Stimulated activated CD4-positive, alpha-beta T cell treated with anti-CD3 and anti-CD28 coated beads, Interleukin-12 subunit alpha, Interleukin-12 subunit beta, amount 100 ng/mL, for 24 hours (primary cell): ENCODE measurements at regions not wholly inside any gene's neighbourhood (a gene's known extent, or its start where the extent isn't known, plus 50 kb on each side); places are given as distances from the start of the nearest gene placed in this dataset.
A peak's percentile ranks its signal among the peaks of the same experiment; 100 is the strongest.

ENCODE experiments used
- DNase-seq, 2 experiments: peaks; one replicate each; pipeline ENCODE4 v3.0.0-alpha.2; 2020; ENCODE audit warnings: low read depth in 2 of 2

DNA sequence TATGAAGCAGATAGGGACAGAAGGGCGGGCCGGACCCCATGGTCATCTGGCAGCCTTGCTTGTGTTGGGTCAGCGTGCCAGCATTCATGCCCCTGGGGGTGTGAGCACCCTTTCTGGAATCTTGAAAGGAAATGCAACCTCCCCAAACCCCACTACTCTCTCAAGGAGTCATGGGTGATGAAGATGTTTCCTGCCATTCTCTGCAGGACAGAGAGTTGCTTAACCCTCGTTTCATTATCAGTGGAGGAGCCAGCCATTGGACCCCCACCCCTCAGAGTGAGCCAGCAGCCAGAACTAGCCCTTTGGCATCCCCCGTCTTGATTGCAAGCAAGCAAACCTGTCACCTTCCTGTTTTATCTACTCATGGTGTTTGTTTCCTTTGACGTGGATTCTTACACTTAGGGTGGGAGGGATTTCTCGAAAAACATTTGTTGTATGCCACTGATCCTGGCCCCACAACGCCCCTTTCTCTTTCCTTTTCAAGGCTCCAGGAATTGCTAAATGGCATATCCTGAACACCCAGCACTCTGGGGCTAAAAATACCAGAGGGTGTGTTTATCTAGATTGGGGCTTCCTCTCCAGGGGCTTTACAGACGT lies 258.3 kb downstream of the ETS1 start:
- no peak for DNase-seq

DNA sequence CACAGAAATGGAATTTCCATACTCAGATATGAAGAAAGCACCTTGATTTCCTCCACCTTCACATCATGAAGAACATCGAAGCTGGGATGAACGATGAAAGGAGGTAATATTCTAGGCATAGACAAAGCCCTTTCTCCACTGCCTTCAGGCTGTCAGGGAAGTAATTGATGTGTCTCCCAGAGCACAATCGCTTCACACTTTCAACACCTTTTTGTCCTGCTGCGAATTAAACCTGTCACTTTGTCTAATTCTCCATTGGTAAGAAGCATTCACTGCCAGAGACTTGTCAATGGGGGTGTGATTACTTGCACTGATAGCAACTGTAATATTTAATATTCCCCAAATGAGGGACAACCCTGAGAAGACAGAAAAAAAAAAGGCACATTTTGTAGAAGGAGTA lies 260.1 kb downstream of the ETS1 start:
- DNase-seq: no peak

DNA sequence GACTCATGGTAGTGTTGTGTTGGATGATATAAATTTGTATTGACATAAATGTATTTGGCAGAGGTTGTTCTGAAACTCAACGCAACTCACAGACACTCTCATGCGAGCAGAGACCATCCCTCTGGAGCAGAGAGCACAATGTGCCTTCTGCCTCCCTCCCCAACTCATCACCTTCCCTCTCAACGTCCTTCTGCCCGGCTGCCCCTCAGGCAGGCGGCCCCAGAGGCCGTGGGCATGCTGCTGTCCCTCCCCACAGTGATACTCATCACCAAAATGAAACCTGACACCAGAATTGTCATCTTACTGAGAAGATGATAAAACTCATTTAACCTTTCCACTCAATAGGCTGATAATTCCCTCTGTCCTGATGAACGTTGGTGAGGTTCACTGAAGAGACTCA lies 260.6 kb downstream of the ETS1 start:
- DNase-seq: no peak

DNA sequence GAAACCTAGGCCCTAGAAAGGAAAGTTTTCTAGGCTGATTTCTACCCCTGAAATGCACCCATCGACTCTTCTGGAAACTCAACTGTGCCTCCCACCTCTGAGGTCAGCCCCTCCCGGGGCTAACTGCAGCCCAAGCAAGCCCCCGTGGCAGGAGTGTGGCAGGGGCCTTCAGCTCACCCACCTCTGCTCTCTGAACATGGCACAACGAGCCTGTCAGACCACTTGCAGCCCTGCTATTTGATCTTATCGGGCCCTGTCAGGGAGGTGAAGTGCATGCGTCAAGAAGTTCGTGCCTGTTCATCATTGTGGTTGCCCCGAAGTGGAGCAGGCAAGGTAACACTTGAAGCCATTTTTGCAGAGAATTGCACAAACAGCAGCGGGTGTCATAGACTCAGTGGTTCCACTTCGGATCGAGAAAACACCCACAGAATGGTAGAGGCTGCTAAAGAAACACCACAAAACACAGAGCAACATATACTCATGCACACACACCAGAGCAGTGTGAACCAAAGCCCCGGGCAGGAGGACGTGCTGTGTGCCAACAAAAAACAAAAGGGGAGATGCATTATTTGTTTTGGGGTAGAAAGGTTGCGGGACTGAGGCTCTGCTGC lies 262.7 kb downstream of the ETS1 start:
- DNase-seq: peak; percentile 57 to 60

DNA sequence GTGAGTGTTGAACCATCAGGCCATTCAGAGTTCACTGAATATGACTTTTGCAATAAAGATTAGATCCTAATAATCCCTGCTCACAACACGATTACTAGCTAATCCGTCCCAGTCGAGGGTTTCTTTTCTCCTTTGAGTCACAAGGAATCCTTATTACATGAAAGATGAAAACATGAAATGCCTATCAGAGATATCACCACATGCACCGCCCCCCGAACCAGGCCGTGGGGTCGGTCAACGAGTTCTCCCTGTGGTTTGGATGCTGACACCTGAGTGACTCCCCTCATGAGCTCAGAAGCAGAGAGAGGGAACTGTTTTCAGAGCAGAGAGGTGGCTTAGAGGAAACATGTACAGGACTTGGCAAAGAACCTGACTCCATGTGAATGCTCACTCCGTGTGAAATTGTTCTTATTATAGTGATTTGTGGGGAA lies 263.3 kb downstream of the ETS1 start:
- DNase-seq: no peak

DNA sequence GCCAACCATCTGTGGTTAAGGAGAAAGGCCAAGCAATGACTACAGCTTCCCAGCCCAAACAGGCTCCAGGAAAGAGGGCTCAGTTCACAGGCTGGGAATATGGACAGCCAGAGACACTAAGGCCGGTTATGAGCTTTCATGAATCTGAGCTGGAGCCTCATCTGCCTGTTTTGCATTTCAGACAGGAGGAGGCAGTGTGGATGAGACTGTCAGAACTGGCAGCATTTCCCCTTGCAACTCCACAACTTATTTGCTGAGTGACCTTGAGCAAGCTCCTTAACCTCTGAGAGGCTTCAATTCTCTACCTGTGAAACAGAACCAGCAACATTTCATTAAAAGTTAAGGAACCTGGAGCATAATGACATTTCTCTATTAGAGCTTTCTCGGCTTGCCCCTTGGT lies 264.0 kb downstream of the ETS1 start:
- DNase-seq: no peak

DNA sequence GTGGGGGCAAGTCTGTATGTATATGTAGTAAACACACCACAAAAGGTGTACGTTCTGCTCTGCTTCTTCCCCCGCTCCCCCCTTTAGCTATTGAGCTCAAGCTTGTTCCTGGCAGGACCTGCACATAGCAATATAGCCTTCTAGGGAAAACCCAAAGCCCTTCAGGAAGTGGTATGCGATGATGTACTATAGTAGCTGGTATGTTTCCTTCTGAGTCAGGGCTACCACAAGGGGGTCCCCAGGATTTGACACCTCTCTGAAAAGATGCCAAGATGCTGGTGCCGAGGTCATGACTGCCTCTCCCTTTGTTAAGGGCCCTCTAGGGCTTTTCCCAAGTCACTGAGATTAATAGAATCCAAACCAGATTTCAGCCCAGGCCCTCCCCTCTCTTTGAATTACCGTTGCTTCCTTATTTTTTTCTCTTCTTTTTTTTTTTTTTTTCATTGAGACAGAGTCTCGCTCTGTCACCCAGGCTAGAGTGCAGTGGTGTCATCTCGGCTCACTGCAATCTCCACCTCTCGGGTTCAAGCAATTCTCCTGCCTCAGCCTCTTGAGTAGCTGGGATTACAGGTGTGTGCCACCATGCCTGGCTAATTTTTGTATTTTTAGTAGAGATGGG lies 268.4 kb downstream of the ETS1 start:
- DNase-seq: peak in 1 of 2 experiments; percentile 75

DNA sequence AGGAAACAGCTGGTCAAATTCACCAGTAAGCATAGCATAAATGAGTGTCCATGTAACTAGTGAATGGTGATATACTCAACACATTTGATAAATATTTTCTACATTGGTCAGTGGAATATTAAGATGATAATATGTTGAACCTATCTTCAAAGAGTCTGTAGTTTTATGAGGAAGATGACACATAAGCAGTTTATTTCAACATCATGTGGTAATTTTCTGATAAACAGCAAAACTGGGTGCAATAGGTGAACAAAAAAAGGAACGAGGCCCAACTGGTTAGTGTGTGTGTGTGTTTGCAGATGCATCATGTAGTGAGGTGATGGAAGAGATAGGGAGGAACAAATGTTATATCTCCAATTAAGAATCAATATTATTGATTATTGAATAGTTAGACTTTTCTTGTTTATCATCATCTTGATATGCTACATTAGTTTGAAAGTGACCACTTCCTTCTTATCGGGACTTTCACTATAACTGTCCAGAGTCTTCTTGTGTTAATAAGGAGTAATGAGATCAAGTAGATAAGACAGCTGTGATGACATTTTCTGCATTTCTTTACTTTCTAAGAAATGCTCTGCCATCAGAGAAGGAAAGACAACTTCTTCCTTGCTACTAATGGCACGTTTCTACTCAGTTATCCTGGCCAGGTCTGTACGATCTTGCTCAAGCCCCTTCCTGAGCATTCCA lies 270.7 kb downstream of the ETS1 start:
- DNase-seq: no peak

DNA sequence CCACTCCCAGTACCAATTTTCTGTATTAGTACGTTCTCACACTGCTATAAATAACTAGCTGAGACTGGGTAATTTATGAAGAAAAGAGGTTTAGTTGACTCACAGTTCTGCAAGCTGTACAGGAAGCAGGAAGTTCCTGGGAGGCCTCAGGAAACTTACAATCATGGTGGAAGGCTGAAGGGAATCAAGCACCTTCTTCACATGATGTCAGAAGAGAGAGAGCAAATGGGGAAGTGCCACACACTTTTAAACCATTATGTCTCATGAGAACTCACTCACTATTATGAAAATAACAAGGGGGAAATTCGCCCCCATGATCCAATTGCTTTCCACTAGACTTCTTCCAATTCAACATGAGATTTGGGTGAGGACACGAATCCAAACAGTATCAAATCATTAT lies 271.4 kb downstream of the ETS1 start:
- DNase-seq: no peak

DNA sequence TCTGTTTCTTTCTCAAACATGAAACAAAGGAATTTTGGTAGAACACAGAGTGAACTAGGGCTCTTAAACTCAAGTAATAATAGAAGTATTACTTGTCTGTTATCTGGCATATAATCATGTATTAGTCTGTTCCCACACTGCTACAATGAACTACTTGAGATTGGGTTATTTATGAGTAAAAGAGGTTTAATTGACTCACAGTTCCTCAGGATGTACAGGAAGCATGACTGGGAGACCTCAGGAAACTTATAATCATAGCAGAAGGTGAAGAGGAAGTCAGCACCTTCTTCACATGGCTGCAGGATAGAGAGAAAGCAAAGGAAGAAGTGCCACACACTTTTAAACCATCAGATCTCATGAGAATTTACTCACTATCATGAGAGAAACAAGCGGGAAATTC lies 273.4 kb downstream of the ETS1 start:
- no peak for DNase-seq

DNA sequence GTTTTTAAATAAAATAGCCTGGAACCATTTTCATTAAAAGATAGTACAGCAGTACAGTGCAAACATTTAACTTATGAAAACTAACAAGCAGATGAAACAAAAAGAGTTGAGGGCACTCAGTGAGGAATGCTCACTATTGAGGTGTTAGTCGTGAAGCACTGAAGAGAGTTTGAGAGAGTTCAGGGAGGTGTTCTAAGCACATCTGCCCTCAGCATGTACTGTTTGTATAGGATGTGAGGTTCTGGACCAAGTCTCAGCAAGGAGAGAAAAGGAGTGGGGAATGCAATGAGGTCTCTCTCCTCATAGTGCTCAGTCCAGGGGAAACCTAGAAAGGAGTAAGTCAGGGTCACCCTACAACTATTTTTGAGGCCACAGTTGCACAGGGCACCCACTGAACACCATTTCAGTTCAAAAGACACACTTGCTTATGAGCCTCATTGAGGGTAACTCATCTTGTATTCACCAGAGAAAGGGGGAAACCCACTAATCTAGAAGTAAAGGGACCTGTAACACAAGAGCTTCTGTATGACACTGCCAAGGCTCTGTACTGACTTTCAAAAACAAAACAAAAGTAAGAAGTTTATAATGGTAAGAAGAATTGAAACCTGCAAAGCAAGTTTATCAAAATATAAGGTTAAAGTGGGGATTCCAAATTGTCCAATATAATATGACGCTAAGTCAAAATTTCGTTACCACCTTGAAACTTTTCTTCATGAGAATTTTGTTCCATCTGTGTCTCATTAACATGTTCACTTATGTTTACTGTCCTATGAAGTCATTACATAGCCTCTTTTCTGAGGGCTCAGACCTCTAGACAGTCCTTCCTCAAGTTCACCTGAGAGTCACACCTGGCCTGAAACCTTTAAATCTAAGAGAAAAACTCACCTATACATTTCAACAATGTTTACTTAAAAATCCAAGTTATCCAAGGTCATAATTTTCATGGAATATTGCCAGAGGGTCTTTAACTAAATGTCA lies 275.3 kb downstream of the ETS1 start:
- DNase-seq: no peak

DNA sequence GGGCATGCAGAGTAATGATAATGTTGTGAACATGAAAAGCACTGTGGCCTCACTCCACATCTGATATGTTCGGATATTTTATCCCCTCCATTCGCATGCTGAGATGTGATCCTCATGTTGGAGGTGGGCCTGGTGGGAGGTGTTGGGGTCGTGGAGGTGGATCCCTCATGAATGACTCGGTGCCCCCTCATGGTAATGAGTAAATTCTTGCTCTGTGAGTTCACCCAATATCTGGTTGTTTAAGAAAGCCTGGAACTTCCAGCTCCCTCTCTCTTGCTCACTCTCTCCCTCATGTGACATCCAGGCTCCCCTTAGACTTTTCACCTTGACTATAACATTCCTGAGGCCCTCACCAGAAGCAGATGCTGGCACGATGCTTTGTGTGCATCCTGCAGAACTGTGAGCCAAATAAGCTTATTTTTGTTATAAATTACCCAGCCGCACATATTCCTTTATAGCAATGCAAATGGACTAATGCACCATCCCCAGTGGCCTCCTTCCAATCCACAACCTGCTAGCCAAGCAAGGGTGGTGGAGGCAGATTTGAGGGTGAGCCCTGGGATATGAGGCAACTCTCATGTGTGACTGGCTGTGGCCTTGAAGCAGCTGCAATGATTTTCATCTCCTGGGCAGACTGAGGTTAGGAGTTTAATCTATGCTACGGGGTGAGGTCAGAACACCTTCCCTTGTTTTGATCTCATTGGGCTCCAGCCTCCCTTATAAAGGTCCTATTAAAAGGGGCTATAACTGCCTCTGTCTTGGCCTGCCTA lies 276.5 kb downstream of the ETS1 start:
- DNase-seq: no peak

DNA sequence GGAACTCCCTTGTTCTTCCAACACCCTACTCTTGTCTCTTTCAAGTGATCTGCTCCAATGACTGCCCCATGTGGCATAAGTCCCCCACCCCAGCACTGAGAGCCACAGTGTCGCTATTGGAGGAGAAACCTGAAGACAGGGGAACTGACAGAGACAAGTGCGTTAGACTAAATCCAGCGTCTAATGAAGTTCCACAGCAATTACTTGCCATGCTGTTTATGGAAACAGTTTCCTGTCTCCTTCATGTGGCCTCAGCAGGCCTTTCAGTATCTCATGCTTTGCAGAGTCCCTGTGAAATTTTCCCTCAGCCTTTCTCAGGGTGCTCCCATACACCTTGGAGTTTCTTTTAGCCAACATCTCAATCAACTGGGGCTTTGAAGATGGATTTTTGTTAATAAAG lies 277.4 kb downstream of the ETS1 start:
- DNase-seq: no peak

DNA sequence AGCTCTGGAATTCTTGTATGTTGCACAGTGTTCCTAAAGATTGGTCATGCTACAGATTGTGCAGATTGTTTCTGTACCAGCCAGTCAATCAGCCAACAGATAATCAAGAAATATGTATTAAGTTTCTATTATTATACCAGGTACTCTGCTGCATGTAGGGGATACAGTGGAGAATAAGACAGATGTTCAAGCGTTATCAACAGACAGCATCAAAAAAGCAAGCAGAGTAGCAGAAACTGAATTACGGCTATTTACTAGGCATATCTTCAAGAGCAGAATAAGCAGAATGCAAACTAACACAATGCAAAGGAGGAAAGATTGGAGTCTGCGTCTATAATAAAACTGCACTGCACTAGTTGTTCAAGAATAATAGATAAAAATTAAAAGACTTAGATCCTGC lies 278.6 kb downstream of the ETS1 start:
- no peak for DNase-seq

DNA sequence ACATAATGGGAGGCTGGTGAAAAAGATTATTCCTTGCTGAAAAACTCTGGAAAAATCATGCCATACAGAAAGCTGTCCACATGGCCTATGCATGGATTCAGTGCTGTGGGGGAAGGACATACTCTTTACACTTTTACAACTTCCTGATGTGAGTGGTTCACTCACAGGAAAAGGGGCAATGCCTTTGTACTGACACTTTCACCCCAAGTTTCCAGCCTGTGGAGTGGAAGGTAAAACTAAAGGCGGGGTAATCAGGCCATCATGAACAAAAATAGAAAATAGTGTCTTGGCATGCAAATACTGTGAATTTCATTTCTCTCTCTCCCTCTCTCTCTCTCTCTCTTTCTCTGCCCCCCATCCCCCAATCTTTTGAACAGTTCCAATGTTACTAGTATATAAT lies 281.8 kb downstream of the ETS1 start:
- no peak for DNase-seq

DNA sequence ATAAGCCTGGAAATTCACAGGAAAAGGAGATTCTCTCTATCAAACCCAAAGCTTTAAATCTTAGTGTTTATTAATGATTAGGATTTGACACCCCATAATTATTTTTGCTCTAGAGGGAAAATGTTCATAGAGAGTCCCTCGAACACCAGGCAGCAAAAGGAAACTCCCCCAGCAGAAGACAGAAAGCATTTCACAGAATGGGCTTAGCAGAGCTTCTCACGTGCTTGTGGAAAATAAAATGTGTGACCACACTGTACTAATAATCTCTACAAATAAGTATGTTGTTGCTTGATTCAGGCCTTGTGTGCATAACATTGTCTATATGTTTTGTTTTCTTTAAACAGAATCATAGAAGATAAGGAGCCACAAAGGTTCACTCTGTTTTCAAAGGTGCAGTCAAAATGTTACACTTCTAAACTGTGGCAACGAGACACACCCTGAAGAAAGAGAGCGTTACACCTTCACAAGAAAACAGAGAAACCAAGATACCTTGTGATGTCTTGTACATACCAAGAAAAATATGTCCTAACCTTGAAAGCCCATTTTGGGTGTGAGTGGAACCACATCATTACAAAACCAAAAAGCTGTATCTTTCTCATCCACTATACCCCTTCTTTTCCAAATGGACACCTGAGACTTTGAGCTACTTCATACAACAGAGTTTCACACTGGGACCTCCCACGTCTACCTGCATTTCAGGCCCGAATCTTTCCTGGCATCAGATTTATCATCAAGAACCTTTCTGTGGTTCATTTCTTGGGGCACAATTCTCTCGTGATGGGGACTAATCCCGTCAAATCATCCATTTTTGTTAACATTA lies 282.5 kb downstream of the ETS1 start:
- DNase-seq: no peak

DNA sequence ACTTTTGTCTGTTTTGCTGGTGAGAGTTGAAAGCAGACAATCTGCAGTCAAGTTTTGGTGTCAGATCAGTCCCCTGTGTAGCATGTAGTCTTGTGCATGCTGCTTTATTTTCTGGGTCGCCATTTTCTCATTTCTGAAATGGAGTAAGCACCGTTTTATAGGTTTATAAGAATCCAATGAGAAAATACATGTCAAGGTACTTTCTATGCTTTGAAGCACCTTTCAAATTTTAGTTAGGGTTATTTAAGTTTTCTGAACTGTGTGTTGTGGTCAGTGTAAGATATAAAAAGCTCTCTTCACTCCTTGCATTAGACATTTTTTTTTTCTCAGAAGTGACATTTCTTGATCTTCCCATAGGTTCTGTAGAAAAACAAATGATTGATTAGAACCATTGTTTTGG lies 283.2 kb downstream of the ETS1 start:
- DNase-seq: no peak

DNA sequence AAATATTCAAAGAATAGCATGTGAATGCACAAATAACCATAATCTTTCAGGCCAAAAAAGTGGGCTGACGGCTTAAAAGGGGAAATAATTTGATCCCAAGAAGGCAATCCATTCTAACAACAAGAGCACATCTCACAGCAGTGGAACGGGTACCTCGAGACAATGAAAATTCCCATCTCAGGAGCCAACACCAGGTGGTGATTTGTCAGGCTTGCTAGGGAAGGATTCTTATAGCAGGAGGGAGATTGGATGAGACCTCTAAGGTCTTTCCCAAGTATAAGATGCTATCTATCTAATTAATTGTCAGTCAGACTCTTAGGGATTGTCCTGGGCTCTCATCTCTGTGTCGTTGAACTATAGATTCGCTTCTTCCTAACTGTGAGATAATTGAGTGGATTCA lies 284.0 kb downstream of the ETS1 start:
- DNase-seq: no peak

DNA sequence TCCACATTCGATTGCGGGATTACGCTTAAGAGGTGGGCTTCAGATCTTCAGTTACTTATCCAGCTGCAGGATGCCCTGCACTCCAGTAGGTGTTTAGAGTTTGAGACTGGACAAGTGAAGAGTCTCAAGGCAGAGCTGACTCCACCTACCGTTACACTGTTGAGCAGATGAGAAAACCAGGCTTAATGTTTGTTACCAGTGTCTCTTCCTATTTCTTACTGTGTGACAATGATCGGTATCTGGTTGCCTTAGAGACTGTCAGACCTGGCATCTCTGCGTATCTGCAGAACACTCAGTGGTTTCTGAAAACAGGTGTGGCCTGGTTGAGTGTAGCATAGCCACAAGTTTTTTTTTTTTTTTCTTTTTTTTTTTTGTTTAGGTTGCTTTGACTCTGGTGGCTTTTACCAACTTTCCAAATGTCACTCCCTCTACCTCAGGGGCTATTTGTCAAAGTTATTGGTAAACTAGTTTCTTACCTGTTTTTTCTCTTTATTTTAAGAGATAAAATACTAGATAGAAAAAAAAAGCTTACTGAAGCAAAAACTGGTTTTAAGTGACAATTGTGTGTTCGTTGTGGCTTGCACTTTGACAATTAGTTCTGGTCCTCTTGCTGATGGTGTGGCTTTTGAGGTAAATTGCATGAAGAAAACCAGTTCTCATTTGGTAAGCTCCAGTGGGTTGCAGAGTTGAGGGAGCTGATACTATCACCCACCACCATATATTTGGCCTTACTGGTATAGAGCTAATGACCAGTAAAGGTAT lies 284.8 kb downstream of the ETS1 start:
- DNase-seq: no peak
